ENCODE measurements at regions not wholly inside any gene's neighbourhood (a gene's known extent, or its start where the extent isn't known, plus 50 kb on each side); places are given as distances from the start of the nearest gene placed in this dataset.

DNA sequence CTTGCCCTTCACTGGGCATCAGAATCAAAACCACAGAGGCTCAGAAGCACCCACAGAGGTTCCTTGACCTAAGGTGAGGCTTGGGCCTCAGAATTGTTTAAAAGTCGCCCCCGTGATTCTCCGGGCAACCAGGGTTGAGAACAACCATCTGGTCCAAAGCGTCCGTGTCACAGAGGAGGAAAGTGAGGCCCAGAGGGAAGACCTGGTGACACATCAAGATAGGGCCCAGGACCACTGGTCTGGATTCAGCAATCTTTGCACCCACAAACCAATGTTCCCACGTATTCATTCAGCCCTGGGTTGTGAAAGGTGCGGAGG lies 272.6 kb downstream of the UACA start:
- H3K9me3 Mint-ChIP-seq = no peaks in the 10 kb centered on the region
- no peak overlapping the region for H3K4me3 Mint-ChIP-seq
- no peak for TF ChIP-seq CTCF (IDR thresholded peaks at IDR 0.05; ENCODE audit: unreplicated experiment)
- no peaks in the 10 kb centered on the region for H3K36me3 Mint-ChIP-seq
- no peak for DNase-seq (ENCODE audit: low spot score in 2 of 2, unreplicated experiment in 2 of 2)
- peaks cover 57% of the 10 kb centered on the region for H3K27me3 Mint-ChIP-seq (ENCODE audit: low read depth)
- no peak overlapping the region for H3K27ac Mint-ChIP-seq
- peaks cover 41% of the 10 kb centered on the region for H3K4me1 Mint-ChIP-seq

DNA sequence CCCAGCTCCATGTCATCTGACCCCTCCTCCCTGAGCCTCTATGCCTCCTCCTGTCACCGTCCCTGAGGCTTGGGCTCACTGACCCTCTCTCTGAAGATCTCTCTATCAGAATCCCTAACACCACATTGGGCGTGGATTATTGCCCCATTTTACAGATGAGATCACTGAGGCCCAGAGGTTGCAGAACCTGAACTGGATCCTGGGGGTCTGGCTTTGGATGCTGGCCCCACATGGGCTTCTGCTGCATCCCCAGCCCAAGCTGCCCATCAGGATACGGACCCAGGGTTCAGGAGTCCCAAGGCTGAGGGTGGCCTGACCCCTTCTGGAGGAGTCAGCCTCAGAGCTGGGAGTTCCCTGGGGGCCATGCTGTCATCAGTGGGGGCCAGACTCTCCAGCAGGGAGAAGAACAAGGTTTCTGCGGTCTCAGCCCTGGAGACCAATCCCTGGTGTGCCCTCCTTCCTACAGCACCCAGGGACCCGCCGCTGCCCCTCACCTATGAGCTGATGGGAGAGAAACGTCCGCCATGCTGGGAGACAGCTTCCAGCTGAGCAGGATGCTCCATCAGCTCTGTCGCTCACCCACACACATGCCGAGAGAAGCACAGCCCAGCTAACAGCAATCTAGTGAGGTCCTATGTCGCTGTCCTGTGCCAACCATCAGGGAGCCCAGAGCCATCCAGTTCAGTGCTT lies 273.1 kb downstream of the UACA start:
- no peaks in the 10 kb centered on the region for H3K9me3 Mint-ChIP-seq
- no peak for TF ChIP-seq CTCF (IDR thresholded peaks at IDR 0.05; ENCODE audit: unreplicated experiment)
- no peak overlapping the region for H3K4me3 Mint-ChIP-seq
- DNase-seq (ENCODE audit: low spot score in 2 of 2, unreplicated experiment in 2 of 2) = no peak
- peaks cover 57% of the 10 kb centered on the region for H3K27me3 Mint-ChIP-seq (ENCODE audit: low read depth)
- no peaks in the 10 kb centered on the region for H3K36me3 Mint-ChIP-seq
- peaks cover 36% of the 10 kb centered on the region for H3K4me1 Mint-ChIP-seq
- H3K27ac Mint-ChIP-seq = no peak overlapping the region

DNA sequence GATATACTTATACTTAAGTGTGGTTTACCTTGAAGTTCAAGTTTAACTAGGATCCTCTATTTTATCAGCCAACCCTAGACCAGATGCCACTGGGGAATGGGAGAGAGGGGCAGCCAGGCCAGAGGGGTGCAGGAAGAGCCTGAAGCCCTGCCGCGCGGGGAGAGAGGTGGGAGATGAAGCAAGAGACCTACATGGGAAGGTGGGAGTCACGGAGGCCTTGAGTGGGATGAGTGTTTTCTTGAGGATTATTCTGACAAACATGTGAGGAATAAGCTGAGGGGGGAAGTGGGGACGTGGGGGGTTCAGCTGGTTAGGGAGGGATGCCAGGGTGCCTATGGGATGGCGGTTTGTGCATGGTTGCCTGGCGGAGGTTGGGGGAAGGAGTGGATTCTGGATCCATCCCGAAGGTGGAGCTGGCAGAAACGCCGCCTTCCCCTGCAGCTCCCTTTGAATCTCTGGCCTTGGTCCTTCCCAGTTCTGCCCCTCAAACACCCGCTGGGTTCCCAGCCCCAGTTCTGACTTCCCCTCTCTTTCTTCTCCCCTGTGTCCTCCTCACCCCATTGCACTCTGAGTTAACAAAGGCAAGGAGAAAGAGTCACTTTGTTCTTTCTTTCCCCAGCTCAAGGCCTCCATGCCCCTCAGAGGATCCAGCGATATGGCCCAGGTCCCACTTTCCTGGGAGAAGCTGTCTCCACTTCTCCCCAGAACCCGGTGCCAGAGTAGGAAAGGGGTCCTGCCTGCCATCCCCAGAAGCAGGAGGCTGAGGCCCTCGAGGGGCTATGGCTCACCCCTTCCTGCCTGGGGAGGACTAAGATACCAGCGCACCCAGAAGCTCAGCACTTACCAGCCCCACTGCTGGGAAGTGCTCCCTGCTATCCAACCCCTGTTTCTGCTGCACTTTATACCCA lies 274.2 kb downstream of the UACA start:
- Mint-ChIP-seq H3K27ac (no peak overlapping the region), H3K36me3 (no peaks in the 10 kb centered on the region), H3K9me3 (no peaks in the 10 kb centered on the region), H3K4me3 (no peak overlapping the region), H3K27me3 (ENCODE audit: low read depth) (peaks cover 64% of the 10 kb centered on the region), H3K4me1 (peaks cover 26% of the 10 kb centered on the region)
- DNase-seq (ENCODE audit: low spot score in 2 of 2, unreplicated experiment in 2 of 2) = no peak
- TF ChIP-seq CTCF (IDR thresholded peaks at IDR 0.05; ENCODE audit: unreplicated experiment) = no peak

DNA sequence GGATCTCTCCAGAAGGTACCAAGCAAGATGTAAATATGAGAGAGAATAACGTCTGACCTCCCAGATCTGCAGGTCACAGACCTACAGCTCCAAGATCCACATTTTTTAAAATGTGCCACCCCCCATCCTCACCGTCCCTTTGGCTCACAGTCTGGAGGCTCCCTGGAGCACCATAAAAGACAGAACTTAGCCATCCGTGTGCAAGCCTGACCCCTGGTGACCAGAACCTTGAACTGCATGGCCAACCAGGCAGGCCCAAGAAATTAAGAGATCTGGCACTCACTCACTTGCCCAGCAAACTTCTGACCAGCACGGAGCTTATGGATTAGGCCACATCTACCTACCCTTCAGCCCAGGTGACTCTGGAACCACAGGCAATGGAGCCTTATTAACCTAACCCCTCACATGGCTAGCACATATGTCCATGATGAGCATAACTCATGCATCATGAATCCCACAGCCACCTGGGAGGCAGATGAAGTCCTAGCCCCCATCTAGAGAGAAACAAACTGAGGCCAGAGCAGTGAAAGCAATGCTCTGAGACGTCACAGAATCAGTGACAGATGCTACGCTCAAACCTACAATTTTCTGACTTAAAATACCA lies 275.3 kb downstream of the UACA start:
- H3K27me3 Mint-ChIP-seq (ENCODE audit: low read depth) = peaks cover 75% of the 10 kb centered on the region
- peaks cover 15% of the 10 kb centered on the region for H3K4me1 Mint-ChIP-seq
- H3K36me3 Mint-ChIP-seq = no peaks in the 10 kb centered on the region
- peak; percentile 98 for TF ChIP-seq CTCF (IDR thresholded peaks at IDR 0.05; ENCODE audit: unreplicated experiment)
- H3K27ac Mint-ChIP-seq = no peak overlapping the region
- H3K9me3 Mint-ChIP-seq = no peaks in the 10 kb centered on the region
- DNase-seq (ENCODE audit: low spot score in 2 of 2, unreplicated experiment in 2 of 2) = peak; percentile 38 to 84
- H3K4me3 Mint-ChIP-seq = no peak overlapping the region

- DNase-seq (ENCODE audit: low spot score in 2 of 2, unreplicated experiment in 2 of 2) = no peak
- Mint-ChIP-seq H3K27me3 (ENCODE audit: low read depth) (peaks cover 78% of the 10 kb centered on the region), H3K4me1 (peaks cover 9% of the 10 kb centered on the region), H3K27ac (no peak overlapping the region), H3K36me3 (no peaks in the 10 kb centered on the region), H3K9me3 (no peaks in the 10 kb centered on the region), H3K4me3 (no peak overlapping the region)
- no peak for TF ChIP-seq CTCF (IDR thresholded peaks at IDR 0.05; ENCODE audit: unreplicated experiment)
Measured at GRCh38 chr15:70487387-70487740, 276.0 kb downstream of the UACA start.
